Activated naive CD8-positive, alpha-beta T cell treated with anti-CD3 and anti-CD28 coated beads for 36 hours (primary cell): ENCODE measurements at regions not wholly inside any gene's neighbourhood (a gene's known extent, or its start where the extent isn't known, plus 50 kb on each side); places are given as distances from the start of the nearest gene placed in this dataset.
"Not testable (repeated sequence)": the region's sequence is repeated elsewhere in the genome, so short reads cannot be mapped to it uniquely, and the experiment has no call there.

ENCODE experiments used
- DNase-seq: peaks from one replicate; pipeline ENCODE4 v3.0.0; 2021
- H3K27ac Mint-ChIP-seq: one replicate; pipeline ENCODE4 v1.8.0; 2022; ENCODE audit warnings: mild to moderate bottlenecking, moderate library complexity, mixed read lengths
- H3K27me3 Mint-ChIP-seq: one replicate; pipeline ENCODE4 v1.8.0; 2022; ENCODE audit warnings: mild to moderate bottlenecking, mixed read lengths
- H3K36me3 Mint-ChIP-seq: one replicate; pipeline ENCODE4 v1.8.0; 2021; ENCODE audit warnings: mild to moderate bottlenecking, mixed read lengths
- H3K4me1 Mint-ChIP-seq: one replicate; pipeline ENCODE4 v1.8.0; 2021; ENCODE audit warnings: mixed read lengths
- H3K4me3 Mint-ChIP-seq: one replicate; pipeline ENCODE4 v1.8.0; 2022; ENCODE audit warnings: mild to moderate bottlenecking, moderate library complexity, mixed read lengths
- H3K9me3 Mint-ChIP-seq: one replicate; pipeline ENCODE4 v1.8.0; 2022; ENCODE audit warnings: mixed read lengths

GRCh38 chr20:52426856-52427255, 235.3 kb upstream of the ZFP64 start:
- Mint-ChIP-seq H3K36me3 (no peaks in the 10 kb centered on the region), H3K27me3 (no peaks in the 10 kb centered on the region)

GRCh38 chr20:52425701-52426100, 234.1 kb upstream of the ZFP64 start:
- peaks cover 4% of the 10 kb centered on the region for H3K4me1 Mint-ChIP-seq
- no peaks in the 10 kb centered on the region for H3K36me3 Mint-ChIP-seq
- no peaks in the 10 kb centered on the region for H3K27me3 Mint-ChIP-seq
- peaks cover 2% of the 10 kb centered on the region for H3K9me3 Mint-ChIP-seq
- no peak overlapping the region for H3K27ac Mint-ChIP-seq
- no peak for DNase-seq
- H3K4me3 Mint-ChIP-seq: no peak overlapping the region

More at GRCh38 chr20:52426856-52427255, 235.3 kb upstream of the ZFP64 start:
- Mint-ChIP-seq H3K9me3 (peaks cover 4% of the 10 kb centered on the region), H3K4me1 (peaks cover 4% of the 10 kb centered on the region), H3K4me3 (no peak overlapping the region), H3K27ac (no peak overlapping the region)
- no peak for DNase-seq

GRCh38 chr20:52425253-52425652, 233.7 kb upstream of the ZFP64 start:
- no peak for DNase-seq
- peaks cover 2% of the 10 kb centered on the region for H3K9me3 Mint-ChIP-seq
- H3K27ac Mint-ChIP-seq: no peak overlapping the region

GRCh38 chr20:52424357-52424942, 232.9 kb upstream of the ZFP64 start:
- not testable (repeated sequence) for H3K27me3 Mint-ChIP-seq, H3K4me3 Mint-ChIP-seq, H3K9me3 Mint-ChIP-seq, H3K4me1 Mint-ChIP-seq, H3K27ac Mint-ChIP-seq, DNase-seq, H3K36me3 Mint-ChIP-seq

More at GRCh38 chr20:52425253-52425652, 233.7 kb upstream of the ZFP64 start:
- Mint-ChIP-seq H3K27me3 (no peaks in the 10 kb centered on the region), H3K4me1 (peaks cover 4% of the 10 kb centered on the region), H3K4me3 (no peak overlapping the region), H3K36me3 (no peaks in the 10 kb centered on the region)

- DNase-seq, H3K9me3 Mint-ChIP-seq, H3K36me3 Mint-ChIP-seq, H3K4me3 Mint-ChIP-seq, H3K27me3 Mint-ChIP-seq, H3K4me1 Mint-ChIP-seq, H3K27ac Mint-ChIP-seq: not testable (repeated sequence)
These were observed 232.1 kb upstream of the ZFP64 start for GRCh38 chr20:52423536-52424140.

GRCh38 chr20:52422574-52423336, 231.2 kb upstream of the ZFP64 start:
- Mint-ChIP-seq H3K9me3 (peaks cover 8% of the 10 kb centered on the region), H3K27ac (no peak overlapping the region), H3K36me3 (no peaks in the 10 kb centered on the region), H3K4me3 (no peak overlapping the region), H3K4me1 (peaks cover 4% of the 10 kb centered on the region), H3K27me3 (no peaks in the 10 kb centered on the region)
- DNase-seq: no peak

- H3K27ac Mint-ChIP-seq: no peak overlapping the region
These were observed 229.2 kb upstream of the ZFP64 start for GRCh38 chr20:52420805-52421204.

GRCh38 chr20:52419205-52419604, 227.6 kb upstream of the ZFP64 start:
- H3K36me3 Mint-ChIP-seq: no peaks in the 10 kb centered on the region
- no peak for DNase-seq
- peaks cover 10% of the 10 kb centered on the region for H3K9me3 Mint-ChIP-seq
- no peaks in the 10 kb centered on the region for H3K4me1 Mint-ChIP-seq
- no peaks in the 10 kb centered on the region for H3K27me3 Mint-ChIP-seq
- H3K4me3 Mint-ChIP-seq: no peak overlapping the region
- H3K27ac Mint-ChIP-seq: no peak overlapping the region

More at GRCh38 chr20:52420805-52421204, 229.2 kb upstream of the ZFP64 start:
- Mint-ChIP-seq H3K36me3 (no peaks in the 10 kb centered on the region), H3K27me3 (no peaks in the 10 kb centered on the region), H3K4me1 (peaks cover 4% of the 10 kb centered on the region), H3K4me3 (no peak overlapping the region), H3K9me3 (peaks cover 8% of the 10 kb centered on the region)
- no peak for DNase-seq

GRCh38 chr20:52416953-52417352, 225.4 kb upstream of the ZFP64 start:
- Mint-ChIP-seq H3K27me3 (no peaks in the 10 kb centered on the region), H3K4me3 (no peak overlapping the region), H3K36me3 (peaks cover 6% of the 10 kb centered on the region), H3K27ac (no peak overlapping the region), H3K4me1 (peaks cover 6% of the 10 kb centered on the region), H3K9me3 (peaks cover 22% of the 10 kb centered on the region)
- no peak for DNase-seq

- Mint-ChIP-seq H3K27ac (peak overlapping the region; percentile 51), H3K36me3 (peaks cover 15% of the 10 kb centered on the region), H3K4me3 (no peak overlapping the region), H3K9me3 (peaks cover 18% of the 10 kb centered on the region), H3K4me1 (peaks cover 40% of the 10 kb centered on the region), H3K27me3 (no peaks in the 10 kb centered on the region)
- no peak for DNase-seq
These were observed 220.0 kb upstream of the ZFP64 start for GRCh38 chr20:52411611-52412010.

GRCh38 chr20:52410731-52411234, 219.2 kb upstream of the ZFP64 start:
- H3K9me3 Mint-ChIP-seq: peaks cover 23% of the 10 kb centered on the region
- H3K4me1 Mint-ChIP-seq: peaks cover 48% of the 10 kb centered on the region
- H3K36me3 Mint-ChIP-seq: peaks cover 15% of the 10 kb centered on the region
- no peaks in the 10 kb centered on the region for H3K27me3 Mint-ChIP-seq
- H3K4me3 Mint-ChIP-seq: peak overlapping the region; percentile 70
- H3K27ac Mint-ChIP-seq: peak overlapping the region; percentile 86
- DNase-seq: peak; percentile 22

GRCh38 chr20:52410182-52410647, 218.6 kb upstream of the ZFP64 start:
- DNase-seq: peak; percentile 31
- H3K36me3 Mint-ChIP-seq: peaks cover 15% of the 10 kb centered on the region
- peaks cover 51% of the 10 kb centered on the region for H3K4me1 Mint-ChIP-seq
- peak overlapping the region; percentile 86 for H3K27ac Mint-ChIP-seq
- H3K4me3 Mint-ChIP-seq: peak overlapping the region; percentile 70
- peaks cover 24% of the 10 kb centered on the region for H3K9me3 Mint-ChIP-seq
- H3K27me3 Mint-ChIP-seq: no peaks in the 10 kb centered on the region

- Mint-ChIP-seq H3K27ac (peak overlapping the region; percentile 76), H3K27me3 (no peaks in the 10 kb centered on the region), H3K4me1 (peaks cover 60% of the 10 kb centered on the region), H3K9me3 (peaks cover 21% of the 10 kb centered on the region), H3K36me3 (peaks cover 15% of the 10 kb centered on the region), H3K4me3 (no peak overlapping the region)
- DNase-seq: no peak
These were observed 214.4 kb upstream of the ZFP64 start for GRCh38 chr20:52405986-52406385.

- H3K4me1 Mint-ChIP-seq: peaks cover 58% of the 10 kb centered on the region
- peak overlapping the region; percentile 76 for H3K27ac Mint-ChIP-seq
- DNase-seq: no peak
- peaks cover 15% of the 10 kb centered on the region for H3K36me3 Mint-ChIP-seq
- H3K27me3 Mint-ChIP-seq: no peaks in the 10 kb centered on the region
- peaks cover 21% of the 10 kb centered on the region for H3K9me3 Mint-ChIP-seq
- H3K4me3 Mint-ChIP-seq: no peak overlapping the region
These were observed 213.8 kb upstream of the ZFP64 start for GRCh38 chr20:52405417-52405816.

GRCh38 chr20:52404671-52405070, 213.1 kb upstream of the ZFP64 start:
- Mint-ChIP-seq H3K36me3 (peaks cover 15% of the 10 kb centered on the region), H3K9me3 (peaks cover 21% of the 10 kb centered on the region), H3K4me1 (peaks cover 56% of the 10 kb centered on the region), H3K27ac (peak overlapping the region; percentile 64), H3K4me3 (no peak overlapping the region), H3K27me3 (no peaks in the 10 kb centered on the region)
- no peak for DNase-seq
